ENCODE measurements at regions not wholly inside any gene's neighbourhood (a gene's known extent, or its start where the extent isn't known, plus 50 kb on each side); places are given as distances from the start of the nearest gene placed in this dataset.

DNA sequence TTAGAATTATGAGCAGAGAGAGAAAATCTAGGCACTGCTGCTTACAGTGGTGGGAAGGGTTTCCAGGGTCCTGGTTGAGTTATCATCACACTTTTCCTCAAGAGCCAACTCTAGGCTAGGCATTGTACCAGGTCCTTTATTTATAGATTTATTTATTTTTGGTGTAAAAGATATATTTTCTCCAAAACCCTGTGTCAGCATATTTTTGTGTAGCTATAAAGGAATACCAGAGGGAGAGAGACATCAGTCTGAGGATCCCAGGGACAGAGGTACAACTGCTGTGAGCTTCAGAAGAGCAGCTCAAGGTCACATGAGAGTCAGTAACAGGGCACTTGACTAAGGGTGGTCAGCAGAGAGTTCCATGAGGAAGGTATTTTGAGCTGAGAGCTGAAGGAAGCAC lies 159.7 kb downstream of the SLC35B3 start:
- FAIRE-seq = no peak

DNA sequence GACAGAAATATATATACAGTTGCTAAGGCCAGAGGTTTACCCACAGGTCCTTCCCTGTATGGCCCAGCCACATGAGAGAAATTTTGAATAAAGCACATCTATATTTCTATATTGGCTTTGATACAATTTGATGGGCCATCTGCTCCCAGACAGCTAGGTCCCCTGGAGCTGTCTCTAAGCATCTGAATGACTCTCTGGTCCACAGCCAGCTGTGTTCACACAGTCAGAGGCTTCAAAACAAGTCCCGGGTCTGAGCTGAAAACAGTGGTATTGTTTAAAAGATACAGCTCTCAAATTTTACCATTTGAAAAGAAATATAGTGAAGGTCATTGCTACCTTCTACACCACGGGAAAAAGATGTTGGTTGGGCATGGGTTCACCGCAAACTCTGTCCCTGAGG lies 161.1 kb downstream of the SLC35B3 start:
- FAIRE-seq = no peak

DNA sequence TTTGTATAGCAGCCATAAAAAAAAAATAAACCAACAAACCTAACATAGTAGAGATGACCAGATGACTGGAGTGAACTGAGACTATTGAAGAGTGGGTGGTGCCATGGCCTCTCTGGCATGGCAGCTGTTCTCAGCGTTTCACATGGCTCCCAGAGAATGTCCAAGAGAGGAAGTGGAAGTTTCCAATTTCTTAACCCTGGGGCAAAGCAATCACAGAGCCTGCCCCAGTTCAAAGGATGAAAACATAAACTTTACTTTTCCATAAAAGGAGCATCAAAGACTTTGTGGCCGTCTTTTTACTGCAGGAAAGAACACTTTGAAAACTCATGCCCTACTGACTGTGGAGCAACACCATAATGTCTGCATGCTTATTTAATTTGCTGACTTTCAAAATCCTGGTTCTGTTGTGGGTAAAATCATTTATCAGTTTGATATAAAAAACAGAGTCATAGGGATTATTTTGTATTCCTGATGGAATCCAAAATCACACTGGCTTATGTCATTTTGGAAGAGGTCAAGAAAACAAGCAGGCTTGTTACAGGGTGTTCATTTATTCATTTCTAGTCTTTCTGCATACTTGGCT lies 165.4 kb downstream of the SLC35B3 start:
- no peak for FAIRE-seq

DNA sequence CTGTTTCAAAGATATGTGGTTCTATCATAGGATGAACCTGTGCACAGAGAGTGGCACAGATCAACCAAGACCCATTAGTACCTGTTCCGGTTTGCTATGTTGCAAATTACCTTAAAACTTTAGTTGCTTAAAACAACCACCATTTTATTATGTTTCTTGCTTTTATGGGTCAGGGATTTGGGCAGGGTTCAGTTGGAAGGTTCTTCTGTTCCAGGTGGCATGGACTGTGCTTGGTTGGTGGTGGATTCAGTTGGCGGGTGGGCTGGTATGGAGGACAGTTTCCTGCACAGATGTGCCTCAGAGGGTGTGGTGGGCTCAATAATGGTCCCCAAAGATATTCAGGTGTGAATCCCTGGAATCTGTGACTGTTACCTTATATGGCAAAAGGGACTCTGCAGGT lies 166.3 kb downstream of the SLC35B3 start:
- FAIRE-seq = no peak

DNA sequence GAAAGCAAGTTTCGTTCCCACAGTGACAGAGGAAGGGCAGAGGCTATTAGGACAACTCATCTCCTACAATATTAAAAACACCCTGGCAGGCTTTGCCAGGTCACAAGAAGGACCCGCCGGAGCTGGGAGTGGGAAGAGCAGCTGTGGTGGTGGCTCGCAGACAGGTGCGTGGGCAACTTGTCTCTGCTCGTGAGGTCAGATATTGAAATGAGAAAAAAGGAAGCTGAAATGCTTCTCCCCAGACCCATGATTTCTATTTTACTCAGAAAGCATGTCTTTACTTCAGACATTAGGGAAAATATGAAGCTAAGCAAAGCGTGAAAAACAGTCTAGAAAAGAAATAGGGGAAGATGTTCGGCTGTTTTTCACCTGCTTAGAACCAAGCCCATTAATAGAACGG lies 166.3 kb upstream of the EEF1E1 start:
- no peak for FAIRE-seq

DNA sequence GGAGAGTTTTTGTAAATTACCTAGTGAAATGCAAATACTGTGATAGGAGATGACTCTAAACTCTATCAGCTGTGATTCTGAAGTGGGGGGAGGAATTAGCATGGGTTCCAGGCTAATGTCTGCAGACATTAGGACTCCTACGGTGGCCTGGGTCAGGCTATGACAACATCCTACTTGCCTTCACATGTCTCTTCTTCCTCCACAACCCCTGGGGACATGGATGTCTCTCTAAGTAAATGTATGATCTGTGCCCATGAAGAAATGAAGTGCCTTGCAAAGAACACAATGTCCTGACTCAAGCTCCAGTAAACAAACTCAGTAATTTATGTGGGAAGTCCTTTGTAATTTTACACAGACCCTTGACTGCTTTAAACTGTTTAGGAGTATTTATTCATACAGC lies 165.8 kb upstream of the EEF1E1 start:
- FAIRE-seq = no peak

- FAIRE-seq = no peak
Measured at GRCh38 chr6:8260610-8261009, 158.3 kb upstream of the EEF1E1 start.

DNA sequence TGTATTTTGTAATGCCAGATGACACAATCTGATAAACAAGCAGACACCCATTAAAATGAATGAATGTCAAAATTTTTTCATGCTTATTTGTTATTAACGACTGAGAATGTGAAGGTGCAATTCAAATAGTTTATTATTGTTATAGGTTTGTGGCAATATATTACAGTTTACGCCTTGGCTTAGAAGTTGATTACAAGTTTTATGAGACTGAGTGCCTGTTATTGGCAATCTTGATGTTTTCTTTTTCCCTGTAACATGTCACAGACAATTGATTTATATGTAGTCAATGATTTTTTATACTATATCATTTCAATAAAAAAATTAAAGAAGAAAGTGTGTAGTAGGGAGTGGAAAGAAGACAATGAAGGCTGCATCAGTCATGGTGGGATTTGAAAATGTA lies 144.1 kb upstream of the EEF1E1 start:
- no peak for FAIRE-seq

- no peak for FAIRE-seq
Measured at GRCh38 chr6:8245726-8246125, 143.4 kb upstream of the EEF1E1 start.

- FAIRE-seq = no peak
Measured at GRCh38 chr6:8243475-8243874, 141.1 kb upstream of the EEF1E1 start.

GRCh38 chr6:8242885-8243284 lies 140.5 kb upstream of the EEF1E1 start:
- FAIRE-seq = no peak

GRCh38 chr6:8240301-8240700 lies 138.0 kb upstream of the EEF1E1 start:
- no peak for FAIRE-seq

GRCh38 chr6:8238773-8239683 lies 136.7 kb upstream of the EEF1E1 start:
- no peak for FAIRE-seq

- no peak for FAIRE-seq
Measured at GRCh38 chr6:8237668-8238067, 135.3 kb upstream of the EEF1E1 start.

DNA sequence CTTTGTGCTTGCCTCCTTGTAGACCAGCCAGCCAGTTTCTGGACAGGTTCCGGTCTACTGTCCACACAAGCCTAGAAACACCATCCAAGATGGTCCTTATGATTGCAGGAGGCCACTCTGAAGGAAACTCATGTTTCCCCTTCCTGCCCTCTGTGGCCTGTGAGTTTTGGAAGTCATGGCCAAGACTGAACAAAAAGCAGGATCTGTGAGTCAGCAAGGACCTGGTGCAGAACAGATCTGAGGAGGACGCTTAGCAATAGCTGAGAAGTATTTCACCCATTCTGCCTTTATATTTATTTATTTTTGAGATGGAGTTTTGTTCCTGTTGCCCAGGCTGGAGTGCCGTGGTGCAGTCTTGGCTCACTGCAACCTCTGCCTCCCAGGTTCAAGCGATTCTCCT lies 134.6 kb upstream of the EEF1E1 start:
- FAIRE-seq = no peak

DNA sequence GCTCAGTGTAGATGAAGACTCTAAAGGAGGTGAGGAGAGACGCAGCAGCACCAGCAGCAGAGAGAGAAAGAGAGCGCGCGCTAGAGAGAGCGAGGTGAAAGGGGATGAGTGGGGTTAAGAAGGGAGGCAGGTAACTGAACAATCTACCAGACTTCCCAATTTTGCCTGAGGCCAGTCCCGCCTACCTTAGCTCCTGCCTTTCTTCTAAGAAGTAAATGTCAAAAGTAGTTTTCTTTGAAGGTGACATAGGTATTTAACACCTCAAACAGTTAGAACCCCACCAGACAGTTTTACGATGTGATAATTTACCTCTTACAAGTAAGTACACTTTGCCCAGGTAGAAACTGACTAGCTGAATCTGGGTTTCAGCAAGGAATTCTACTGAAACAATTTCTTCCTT lies 132.0 kb upstream of the EEF1E1 start:
- FAIRE-seq = no peak

DNA sequence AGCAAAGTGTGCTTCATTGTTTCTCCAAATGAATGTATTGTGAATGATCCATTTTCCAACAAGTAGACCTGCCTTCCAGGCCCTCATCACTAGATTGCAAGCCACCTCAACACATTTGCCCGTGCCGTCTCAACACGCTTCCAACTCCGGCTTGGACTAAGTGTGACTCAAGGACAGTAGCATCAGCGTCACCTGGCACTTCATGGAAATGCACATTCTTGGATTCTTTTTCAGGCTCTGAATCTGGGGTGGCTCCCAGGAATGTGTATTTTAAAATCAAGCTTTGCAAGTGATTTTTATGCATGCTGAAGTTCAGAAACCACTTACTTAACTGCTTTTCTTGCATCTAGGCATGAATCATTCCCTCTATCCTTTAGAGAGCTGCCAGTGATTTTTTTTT lies 129.6 kb upstream of the EEF1E1 start:
- FAIRE-seq = no peak

- FAIRE-seq = no peak
Measured at GRCh38 chr6:8229915-8230756, 127.8 kb upstream of the EEF1E1 start.

- no peak for FAIRE-seq
Measured at GRCh38 chr6:8225113-8225512, 122.8 kb upstream of the EEF1E1 start.

GRCh38 chr6:8223678-8224077 lies 121.3 kb upstream of the EEF1E1 start:
- FAIRE-seq = no peak

- FAIRE-seq = peak; percentile 94
Measured at GRCh38 chr6:8219352-8219943, 117.1 kb upstream of the EEF1E1 start.

GRCh38 chr6:8218861-8219260 lies 116.5 kb upstream of the EEF1E1 start:
- no peak for FAIRE-seq

DNA sequence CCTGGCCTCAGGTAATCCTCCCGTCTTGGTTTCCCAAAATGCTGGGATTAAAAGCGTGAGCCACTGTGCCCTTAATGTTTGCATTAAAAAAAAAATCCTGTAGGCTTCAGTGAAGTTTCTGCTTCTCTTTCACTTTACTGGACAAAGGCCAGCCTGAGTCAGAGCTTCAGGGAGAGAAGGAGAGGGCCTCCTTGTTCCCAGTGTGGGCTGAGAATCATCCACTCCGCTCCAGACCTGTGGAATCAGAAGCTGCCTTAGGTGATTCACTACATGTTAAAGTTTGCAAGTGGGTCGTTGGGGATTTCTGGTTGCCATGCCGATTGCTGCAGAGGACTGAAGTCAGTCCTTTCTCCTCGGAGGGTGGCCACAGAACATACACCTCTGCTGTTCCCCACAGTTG lies 113.3 kb upstream of the EEF1E1 start:
- FAIRE-seq = no peak

Measured in A204.1 (cell line).